GM18907 (cell line): ENCODE measurements at regions not wholly inside any gene's neighbourhood (a gene's known extent, or its start where the extent isn't known, plus 50 kb on each side); places are given as distances from the start of the nearest gene placed in this dataset.
"Not testable (repeated sequence)": the region's sequence is repeated elsewhere in the genome, so short reads cannot be mapped to it uniquely, and the experiment has no call there.

Source experiments
- ATAC-seq: cut with Tn5 transposase; IDR thresholded peaks from one replicate; pipeline ENCODE4 v1.9.1; 2021; ENCODE audit warnings: mild to moderate bottlenecking, moderate library complexity; ENCODE audit not compliant: unreplicated experiment

DNA sequence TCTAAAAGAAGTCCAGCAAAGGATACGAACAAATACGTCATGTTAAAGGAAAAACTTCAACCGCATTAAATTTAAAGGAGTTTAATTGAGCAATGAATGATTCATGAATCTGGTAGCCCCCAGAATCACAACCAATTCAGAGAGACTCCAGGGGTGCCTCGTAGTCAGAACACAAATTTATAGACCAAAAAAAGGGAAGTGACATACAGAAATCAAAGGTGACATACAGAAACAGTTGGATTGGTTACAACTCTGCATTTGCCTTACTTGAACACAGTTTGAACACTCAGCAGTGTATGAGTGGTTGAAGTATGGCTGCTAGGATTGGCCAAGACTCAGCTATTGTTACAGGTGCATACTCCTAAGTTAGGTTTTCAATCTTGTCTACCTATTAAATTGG lies 59.5 kb upstream of the SERP2 start:
- not testable (repeated sequence) for ATAC-seq

DNA sequence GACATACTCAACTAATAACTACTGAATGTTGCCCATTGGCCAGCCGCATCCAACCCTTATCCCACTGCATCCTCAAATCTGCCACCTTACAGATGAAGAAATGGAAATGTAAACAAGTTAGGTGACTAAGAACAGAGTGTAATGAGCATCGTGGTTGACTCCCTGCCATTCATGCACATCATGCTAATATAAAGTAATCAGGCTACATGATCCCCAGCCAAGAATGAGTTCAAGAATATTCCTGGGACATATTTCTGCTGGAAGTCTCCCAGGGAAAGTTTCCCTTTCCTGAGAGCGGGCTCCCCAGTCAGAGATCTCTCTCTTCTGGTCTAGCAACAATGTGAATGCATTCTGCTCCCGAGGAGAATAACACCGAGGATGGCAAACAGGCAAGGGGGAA lies 55.9 kb upstream of the SERP2 start:
- ATAC-seq: no peak

GRCh38 chr13:44318161-44318560 lies 55.5 kb upstream of the SERP2 start:
- ATAC-seq: no peak

DNA sequence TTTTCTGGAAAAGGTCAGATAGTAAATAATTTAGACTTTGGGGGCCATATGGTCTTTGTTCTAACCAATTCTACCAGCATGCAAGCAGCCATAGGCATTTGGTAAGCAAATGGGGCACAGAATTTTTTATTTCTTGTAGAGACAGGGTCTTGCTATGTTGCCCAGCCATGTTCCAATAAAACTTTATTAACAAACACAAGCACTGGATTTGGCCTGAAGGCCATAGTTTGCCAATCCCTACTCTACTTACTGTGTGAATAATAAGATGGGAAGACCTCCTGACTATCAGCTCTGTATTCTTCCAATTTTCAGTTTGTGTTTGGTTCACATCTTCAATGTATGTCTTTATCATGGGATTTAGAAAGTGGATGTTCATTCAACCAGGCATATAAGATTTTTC lies 53.0 kb upstream of the SERP2 start:
- ATAC-seq: no peak

DNA sequence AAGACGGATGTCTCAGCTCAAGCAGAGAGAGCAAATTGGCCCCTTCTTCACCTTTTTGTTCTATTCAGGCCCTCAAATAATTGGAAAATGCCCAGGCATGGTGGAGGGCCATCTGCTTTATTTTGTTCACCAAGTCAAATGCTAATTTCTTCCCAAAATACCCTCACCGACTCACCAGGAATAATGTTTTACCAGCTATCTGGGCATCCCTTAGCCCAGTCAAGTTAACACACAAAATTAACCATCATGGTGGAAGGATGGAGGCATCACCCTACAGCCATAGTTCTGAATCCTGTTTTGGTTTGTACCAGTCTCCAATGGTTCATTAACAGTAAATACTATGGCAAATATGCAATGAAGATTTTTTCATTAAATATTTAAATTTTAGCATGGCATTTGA lies 51.7 kb upstream of the SERP2 start:
- ATAC-seq: no peak

GRCh38 chr13:44322928-44323327 lies 50.7 kb upstream of the SERP2 start:
- no peak for ATAC-seq

DNA sequence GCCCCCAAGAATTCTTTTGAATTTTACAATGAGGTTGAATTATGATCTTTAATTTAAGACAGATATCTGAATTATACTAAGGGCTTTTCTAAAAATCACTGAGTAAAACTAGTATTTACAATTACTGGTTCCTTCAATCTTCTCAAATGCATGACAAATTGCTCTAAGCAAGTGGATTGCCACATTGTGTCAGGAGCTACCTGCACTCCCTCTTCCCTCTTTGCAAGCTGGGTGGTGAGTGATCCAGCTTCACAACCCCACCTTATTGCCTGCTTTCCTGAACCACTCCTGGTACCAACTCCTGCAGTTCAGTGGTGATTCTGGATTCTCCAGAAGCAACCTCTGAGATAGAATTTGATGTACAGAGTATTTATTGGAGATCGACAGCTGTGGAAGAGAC lies 49.9 kb upstream of the SERP2 start:
- no peak for ATAC-seq
